Nephron (organoid): ENCODE measurements at regions not wholly inside any gene's neighbourhood (a gene's known extent, or its start where the extent isn't known, plus 50 kb on each side); places are given as distances from the start of the nearest gene placed in this dataset.

ENCODE experiments used
- H3K27ac Mint-ChIP-seq, 3 experiments: 2 replicates each; pipeline ENCODE4 v1.8.0; 2020; ENCODE audit warnings: mixed read lengths in 3 of 3, mild to moderate bottlenecking in 2 of 3, moderate library complexity in 1 of 3
- H3K27me3 Mint-ChIP-seq: 2 replicates; pipeline ENCODE4 v1.8.0; 2021; ENCODE audit warnings: low read depth, mild to moderate bottlenecking, moderate library complexity, mixed read lengths
- H3K36me3 Mint-ChIP-seq: 2 replicates; pipeline ENCODE4 v1.8.0; 2020; ENCODE audit warnings: low read depth, mixed read lengths
- H3K4me1 Mint-ChIP-seq: 2 replicates; pipeline ENCODE4 v1.8.0; 2020; ENCODE audit warnings: mixed read lengths
- H3K4me3 Mint-ChIP-seq, 3 experiments: 2 replicates each; pipeline ENCODE4 v1.8.0; 2020; ENCODE audit warnings: mild to moderate bottlenecking in 3 of 3, mixed read lengths in 3 of 3, moderate library complexity in 2 of 3
- H3K9me3 Mint-ChIP-seq: 2 replicates; pipeline ENCODE4 v1.8.0; 2020; ENCODE audit warnings: mixed read lengths
- CTCF ChIP-seq, 3 experiments: fragments of 200-600 bp; sonication (generic); IDR thresholded peaks; one replicate each; pipeline ENCODE4 v1.5.0; 2021; ENCODE audit warnings: antibody characterized with exemption in 3 of 3; ENCODE audit not compliant: unreplicated experiment in 3 of 3

GRCh38 chr9:25282946-25283345, 395.3 kb downstream of the TUSC1 start:
- no peak for TF ChIP-seq CTCF (IDR thresholded peaks at IDR 0.05; ENCODE audit: unreplicated experiment in 3 of 3)
- no peaks in the 10 kb centered on the region for H3K27me3 Mint-ChIP-seq
- no peaks in the 10 kb centered on the region for H3K36me3 Mint-ChIP-seq
- H3K27ac Mint-ChIP-seq: no peak overlapping the region
- no peak overlapping the region for H3K4me3 Mint-ChIP-seq
- no peaks in the 10 kb centered on the region for H3K9me3 Mint-ChIP-seq
- H3K4me1 Mint-ChIP-seq: no peaks in the 10 kb centered on the region

GRCh38 chr9:25261445-25261844, 416.8 kb downstream of the TUSC1 start:
- peak overlapping the region; percentile 59 to 80 (median 76) for H3K27ac Mint-ChIP-seq
- H3K36me3 Mint-ChIP-seq: no peaks in the 10 kb centered on the region
- H3K4me1 Mint-ChIP-seq: peaks cover 4% of the 10 kb centered on the region
- H3K9me3 Mint-ChIP-seq: peaks cover 6% of the 10 kb centered on the region
- H3K27me3 Mint-ChIP-seq: no peaks in the 10 kb centered on the region
- no peak overlapping the region for H3K4me3 Mint-ChIP-seq
- TF ChIP-seq CTCF (IDR thresholded peaks at IDR 0.05; ENCODE audit: unreplicated experiment in 3 of 3): peak in 1 of 3 experiments; percentile 16

GRCh38 chr9:25260046-25260445, 418.2 kb downstream of the TUSC1 start:
- Mint-ChIP-seq H3K27me3 (no peaks in the 10 kb centered on the region), H3K4me3 (no peak overlapping the region), H3K4me1 (peaks cover 4% of the 10 kb centered on the region), H3K36me3 (no peaks in the 10 kb centered on the region), H3K27ac (peak overlapping the region; percentile 83 to 93 (median 91)), H3K9me3 (peaks cover 8% of the 10 kb centered on the region)
- TF ChIP-seq CTCF (IDR thresholded peaks at IDR 0.05; ENCODE audit: unreplicated experiment in 3 of 3): no peak

- Mint-ChIP-seq H3K4me1 (peaks cover 3% of the 10 kb centered on the region), H3K36me3 (no peaks in the 10 kb centered on the region), H3K4me3 (no peak overlapping the region), H3K27me3 (no peaks in the 10 kb centered on the region), H3K9me3 (peaks cover 8% of the 10 kb centered on the region), H3K27ac (no peak overlapping the region)
- no peak for TF ChIP-seq CTCF (IDR thresholded peaks at IDR 0.05; ENCODE audit: unreplicated experiment in 3 of 3)
These were observed 423.0 kb downstream of the TUSC1 start for GRCh38 chr9:25255216-25255615.

- Mint-ChIP-seq H3K9me3 (peaks cover 14% of the 10 kb centered on the region), H3K36me3 (no peaks in the 10 kb centered on the region), H3K27me3 (no peaks in the 10 kb centered on the region), H3K27ac (no peak overlapping the region), H3K4me3 (no peak overlapping the region), H3K4me1 (no peaks in the 10 kb centered on the region)
- TF ChIP-seq CTCF (IDR thresholded peaks at IDR 0.05; ENCODE audit: unreplicated experiment in 3 of 3): no peak
These were observed 424.2 kb downstream of the TUSC1 start for GRCh38 chr9:25254051-25254450.

- H3K4me3 Mint-ChIP-seq: no peak overlapping the region
These were observed 436.8 kb downstream of the TUSC1 start for GRCh38 chr9:25241421-25241820.

More at GRCh38 chr9:25241421-25241820, 436.8 kb downstream of the TUSC1 start:
- no peaks in the 10 kb centered on the region for H3K36me3 Mint-ChIP-seq
- H3K9me3 Mint-ChIP-seq: peaks cover 5% of the 10 kb centered on the region
- H3K27me3 Mint-ChIP-seq: no peaks in the 10 kb centered on the region
- no peak for TF ChIP-seq CTCF (IDR thresholded peaks at IDR 0.05; ENCODE audit: unreplicated experiment in 3 of 3)
- no peaks in the 10 kb centered on the region for H3K4me1 Mint-ChIP-seq
- H3K27ac Mint-ChIP-seq: no peak overlapping the region
